HCT116 (cell line): ENCODE measurements at regions not wholly inside any gene's neighbourhood (a gene's known extent, or its start where the extent isn't known, plus 50 kb on each side); places are given as distances from the start of the nearest gene placed in this dataset.

Experiments used
- ATAC-seq: fragments of 200-7000 bp; cut with Tn5 transposase; 2 replicates; pipeline ENCODE4 v1.9.1; 2020; ENCODE audit warnings: mild to moderate bottlenecking, moderate library complexity
- BruUV-seq: library from RNA; stranded (reverse); fragments of 400-500 nt; replicated peaks from 2 replicates; lab custom pipeline; 2021; lab: Mats Ljungman, UMichigan
- CTCF ChIA-PET: fragments of 300-600 bp; sonication (Branson Sonifier 250); formaldehyde crosslinking; loops from one replicate; lab custom pipeline; 2021; ENCODE audit warnings: antibody characterized with exemption; lab: Charles Lee
- POLR2A ChIA-PET: fragments of 300-600, 350-600 bp; sonication (Branson Sonifier 250); formaldehyde crosslinking; loops from one replicate; lab custom pipeline; 2021; ENCODE audit warnings: antibody characterized with exemption; lab: Charles Lee
- RAD21 ChIA-PET, 2 experiments: fragments of 300-600 bp; sonication (Branson Sonifier 250); formaldehyde crosslinking; loops; one replicate each; lab custom pipeline; 2023; ENCODE audit warnings: low total read pairs in 2 of 2; ENCODE audit not compliant: uncharacterized antibody in 2 of 2, unreplicated experiment in 2 of 2, low non-redundant PET in 1 of 2; lab: Charles Lee
- DNase-seq: peaks from one replicate; pipeline ENCODE4 v3.0.0-alpha.2; 2010; ENCODE audit warnings: low read depth, low spot score
- H2AFZ ChIP-seq: fragments of 200-600 bp; shearing (Covaris generic), sonication (generic); 2 replicates; pipeline ENCODE4 v1.6.1; 2017; ENCODE audit warnings: low read depth, mixed run types, mixed read lengths, antibody characterized with exemption, low read length; ENCODE audit not compliant: poor library complexity, severe bottlenecking
- H3K27ac ChIP-seq: 2 replicates; pipeline ENCODE4 v1.5.1; 2012; ENCODE audit warnings: low read depth, low read length
- H3K27me3 ChIP-seq: fragments of 200-600 bp; sonication (generic); 2 replicates; pipeline ENCODE4 v1.6.1; 2016; ENCODE audit warnings: mixed run types, low read length, mixed read lengths; ENCODE audit not compliant: insufficient read depth
- H3K36me3 ChIP-seq, 2 experiments: fragments of 200-500 bp in 1 of 2; fragments of 200-600 bp in 1 of 2; sonication (Bioruptor generic) in 1 of 2; sonication (generic) in 1 of 2; 2 replicates each; pipeline versions ENCODE4 v1.5.1 to v1.6.1; 2014 to 2016; ENCODE audit warnings: low read length in 2 of 2, inconsistent platforms in 1 of 2, mixed read lengths in 1 of 2, mixed run types in 1 of 2; ENCODE audit not compliant: insufficient read depth in 2 of 2, control insufficient read depth in 1 of 2
- H3K4me1 ChIP-seq, 2 experiments: fragments of 200-600 bp in 1 of 2; sonication (generic) in 1 of 2; 2 replicates each; pipeline versions ENCODE4 v1.5.1 to v1.6.1; 2012 to 2017; ENCODE audit warnings: low read length in 2 of 2, inconsistent platforms in 1 of 2, mild to moderate bottlenecking in 1 of 2, mixed read lengths in 1 of 2, mixed run types in 1 of 2, moderate library complexity in 1 of 2; ENCODE audit not compliant: insufficient read depth in 2 of 2, control insufficient read depth in 1 of 2
- H3K4me2 ChIP-seq: fragments of 200-600 bp; sonication (generic); 2 replicates; pipeline ENCODE4 v1.6.1; 2017; ENCODE audit warnings: mixed run types, low read length, mixed read lengths
- H3K4me3 ChIP-seq, 2 experiments: fragments of 200-600 bp in 1 of 2; sonication (generic) in 1 of 2; replicated peaks in 1 of 2; 2 replicates each; pipeline ENCODE4 v1.5.1; 2011 to 2016; ENCODE audit warnings: low read length in 2 of 2, control low read depth in 1 of 2, low read depth in 1 of 2, mild to moderate bottlenecking in 1 of 2, mixed read lengths in 1 of 2, mixed run types in 1 of 2
- H3K79me2 ChIP-seq: fragments of 200-600 bp; sonication (generic); 2 replicates; pipeline ENCODE4 v1.6.1; 2017; ENCODE audit warnings: mild to moderate bottlenecking, mixed run types, low read length, moderate library complexity, mixed read lengths; ENCODE audit not compliant: insufficient read depth
- H3K9ac ChIP-seq: fragments of 200-600 bp; sonication (generic); 2 replicates; pipeline ENCODE4 v1.6.1; 2016; ENCODE audit warnings: low read length, mixed read lengths
- H3K9me2 ChIP-seq: fragments of 200-600 bp; sonication (generic), shearing (Covaris generic); 2 replicates; pipeline ENCODE4 v1.6.1; 2017; ENCODE audit warnings: mixed run types, mild to moderate bottlenecking, moderate library complexity; ENCODE audit not compliant: insufficient read depth
- H3K9me3 ChIP-seq, 2 experiments: fragments of 200-500 bp in 1 of 2; fragments of 200-600 bp in 1 of 2; sonication (Bioruptor generic) in 1 of 2; sonication (generic) in 1 of 2; 2 replicates each; pipeline ENCODE4 v1.6.1; 2014 to 2017; ENCODE audit warnings: low read length in 2 of 2, mixed read lengths in 2 of 2, inconsistent platforms in 1 of 2, low read depth in 1 of 2, mild to moderate bottlenecking in 1 of 2, mixed run types in 1 of 2, moderate library complexity in 1 of 2; ENCODE audit not compliant: control insufficient read depth in 1 of 2, insufficient read depth in 1 of 2
- H4K20me1 ChIP-seq: fragments of 200-600 bp; sonication (generic), shearing (Covaris generic); 2 replicates; pipeline ENCODE4 v1.6.1; 2017; ENCODE audit warnings: mixed run types, mild to moderate bottlenecking, moderate library complexity; ENCODE audit not compliant: insufficient read depth
- ATF3 ChIP-seq: IDR thresholded peaks from 2 replicates; pipeline ENCODE4 v1.6.1; 2012
- CBX3 ChIP-seq: IDR thresholded peaks from 2 replicates; pipeline ENCODE4 v1.6.1; 2012; ENCODE audit warnings: low read depth
- CEBPB ChIP-seq: IDR thresholded peaks from 2 replicates; pipeline ENCODE4 v1.6.1; 2012; ENCODE audit warnings: low read depth
- ELF1 ChIP-seq: IDR thresholded peaks from 2 replicates; pipeline ENCODE4 v1.6.1; 2012; ENCODE audit warnings: low read depth, borderline replicate concordance
- JUND ChIP-seq: IDR thresholded peaks from 2 replicates; pipeline ENCODE4 v1.6.1; 2012
- SIN3A ChIP-seq: IDR thresholded peaks from 2 replicates; pipeline ENCODE4 v1.6.1; 2012; ENCODE audit warnings: low read depth
- ZBTB33 ChIP-seq: IDR thresholded peaks from 2 replicates; pipeline ENCODE4 v1.6.1; 2011; ENCODE audit warnings: mild to moderate bottlenecking, low read length, moderate library complexity; ENCODE audit not compliant: insufficient replicate concordance; ENCODE audit errors: extremely low read depth
- ZNF274 ChIP-seq: fragments of 200-500 bp; sonication (Bioruptor generic); IDR thresholded peaks from 2 replicates; pipeline ENCODE4 v1.6.1; 2014; ENCODE audit warnings: mild to moderate bottlenecking, low read depth, low read length, inconsistent platforms
- intact Hi-C: fragments of 100-400 bp; cut with micrococcal nuclease; formaldehyde crosslinking; loops from 2 replicates; pipeline ENCODE4 v1.10.0; 2022

GRCh38 chr9:91122755-91123154 is 239.0 kb downstream of the AUH start:
- Histone ChIP-seq H3K36me3 (no peaks in the 10 kb centered on the region), H3K4me2 (no peak overlapping the region), H3K27me3 (no peaks in the 10 kb centered on the region), H3K4me1 (peaks cover 20 to 27% of the 10 kb centered on the region in 2 experiments), H4K20me1 (no peaks in the 10 kb centered on the region), H3K9ac (no peak overlapping the region), H3K79me2 (no peaks in the 10 kb centered on the region), H3K9me3 (no peaks in the 10 kb centered on the region), H2AFZ (no peak overlapping the region), H3K27ac (no peak overlapping the region), H3K9me2 (no peaks in the 10 kb centered on the region), H3K4me3 (no peak overlapping the region)
- no peak for TF ChIP-seq JUND
- TF ChIP-seq ZBTB33: no peak
- no peak for TF ChIP-seq CBX3
- no peak for TF ChIP-seq CEBPB
- no peak for TF ChIP-seq SIN3A
- TF ChIP-seq ELF1: no peak
- no peak for TF ChIP-seq ZNF274
- no peak for TF ChIP-seq ATF3
- POLR2A ChIA-PET: interaction anchor here (0.7 kb wide), 1 partner anchor 68 kb away, joined by 3 read pairs; no protein-coding TSS in a partner anchor
- ATAC-seq (no peak), DNase-seq (no peak)
- BruUV-seq: no TSS peak
- CTCF ChIA-PET: no interaction called here
- intact Hi-C loops: no loop called here
- RAD21 ChIA-PET: no interaction called here
